Effector memory CD4-positive, alpha-beta T cell (primary cell): ENCODE measurements at regions not wholly inside any gene's neighbourhood (a gene's known extent, or its start where the extent isn't known, plus 50 kb on each side); places are given as distances from the start of the nearest gene placed in this dataset.
A peak's percentile ranks its signal among the peaks of the same experiment; 100 is the strongest.

ENCODE experiments used
- DNase-seq, 3 donors: peaks; one replicate each; pipeline ENCODE4 v3.0.0-alpha.2; 2020
- H3K27ac ChIP-seq: 2 replicates; pipeline ENCODE4 v1.7.0; 2013; ENCODE audit warnings: mild to moderate bottlenecking, low read length, moderate library complexity; ENCODE audit not compliant: insufficient read depth, poor library complexity, severe bottlenecking
- H3K27me3 ChIP-seq: replicated peaks from 2 replicates; pipeline ENCODE4 v1.7.0; 2013; ENCODE audit warnings: mild to moderate bottlenecking, low read length; ENCODE audit not compliant: insufficient read depth, control insufficient read depth, poor library complexity, severe bottlenecking
- H3K36me3 ChIP-seq: 2 replicates; pipeline ENCODE4 v1.7.0; 2013; ENCODE audit warnings: mild to moderate bottlenecking, low read length, moderate library complexity; ENCODE audit not compliant: control insufficient read depth, insufficient read depth
- H3K4me1 ChIP-seq: 2 replicates; pipeline ENCODE4 v1.7.0; 2013; ENCODE audit warnings: low read length, mild to moderate bottlenecking; ENCODE audit not compliant: control insufficient read depth, insufficient read depth, poor library complexity, severe bottlenecking
- H3K4me3 ChIP-seq: 2 replicates; pipeline ENCODE4 v1.7.0; 2013; ENCODE audit warnings: low read length, low read depth, mild to moderate bottlenecking; ENCODE audit not compliant: insufficient read depth, poor library complexity, severe bottlenecking
- H3K9me3 ChIP-seq: 2 replicates; pipeline ENCODE4 v1.7.0; 2013; ENCODE audit warnings: mild to moderate bottlenecking, low read length, moderate library complexity; ENCODE audit not compliant: control insufficient read depth

DNA sequence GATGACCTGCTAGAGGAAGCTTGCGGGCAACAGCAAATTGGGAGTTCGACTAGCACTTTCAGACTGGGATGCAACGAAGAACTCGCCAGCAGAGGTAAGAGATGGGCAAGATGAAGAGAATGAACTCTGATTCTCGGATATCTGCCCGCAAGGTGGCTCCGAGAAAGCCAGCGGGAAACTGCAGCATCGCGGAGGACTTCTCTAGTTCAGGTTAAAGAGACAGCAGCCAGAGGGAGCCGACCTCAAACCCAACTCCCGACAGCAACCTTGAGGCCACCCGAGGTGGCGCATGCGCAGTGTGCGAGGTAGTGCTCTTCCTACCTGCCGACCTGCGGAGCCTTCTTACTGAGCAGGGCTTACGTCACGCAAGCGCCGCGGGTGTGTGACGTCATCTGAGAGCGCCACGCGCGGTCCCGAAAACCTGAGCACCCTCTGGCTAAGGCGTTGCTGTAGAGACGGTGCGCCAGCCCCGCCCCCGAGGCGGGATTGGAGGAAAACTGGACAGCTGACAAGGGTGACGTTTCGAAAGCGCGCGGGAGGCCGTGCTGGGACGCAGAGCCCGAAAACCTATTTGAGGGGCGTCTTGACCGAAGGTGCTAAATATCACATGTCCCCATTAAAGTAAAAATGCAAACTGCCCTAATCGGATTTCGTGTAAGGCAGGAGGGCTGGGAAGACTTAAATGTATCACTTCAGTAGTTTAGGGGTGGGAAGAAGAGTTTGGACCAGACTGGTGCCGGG, 110.5 kb upstream of the SLC25A33 start:
- H3K36me3 ChIP-seq, result no peaks in the 10 kb centered on the region
- peak; percentile 99 for DNase-seq
- H3K4me3 ChIP-seq, result peak overlapping the region; percentile 59
- H3K27me3 ChIP-seq, result no peaks in the 10 kb centered on the region
- peaks cover 33% of the 10 kb centered on the region for H3K4me1 ChIP-seq
- peak overlapping the region; percentile 81 for H3K27ac ChIP-seq
- H3K9me3 ChIP-seq, result no peaks in the 10 kb centered on the region

- Histone ChIP-seq H3K4me3 (peak overlapping the region; percentile 59), H3K27me3 (no peaks in the 10 kb centered on the region), H3K36me3 (no peaks in the 10 kb centered on the region), H3K9me3 (no peaks in the 10 kb centered on the region), H3K27ac (peak overlapping the region; percentile 81), H3K4me1 (peaks cover 33% of the 10 kb centered on the region)
- no peak for DNase-seq
Observed at GRCh38 chr1:9429342-9429711, 109.9 kb upstream of the SLC25A33 start.

- no peak for DNase-seq
- Histone ChIP-seq H3K27me3 (no peaks in the 10 kb centered on the region), H3K36me3 (no peaks in the 10 kb centered on the region), H3K4me1 (peaks cover 1% of the 10 kb centered on the region), H3K4me3 (no peak overlapping the region), H3K27ac (no peak overlapping the region), H3K9me3 (no peaks in the 10 kb centered on the region)
Observed at GRCh38 chr1:9434247-9435152, 104.8 kb upstream of the SLC25A33 start.

GRCh38 chr1:9435153-9435636, 104.1 kb upstream of the SLC25A33 start:
- Histone ChIP-seq H3K4me3 (no peak overlapping the region), H3K36me3 (no peaks in the 10 kb centered on the region), H3K4me1 (no peaks in the 10 kb centered on the region), H3K27me3 (no peaks in the 10 kb centered on the region), H3K27ac (no peak overlapping the region), H3K9me3 (no peaks in the 10 kb centered on the region)
- no peak for DNase-seq

- H3K9me3 ChIP-seq, result no peaks in the 10 kb centered on the region
- H3K36me3 ChIP-seq, result no peaks in the 10 kb centered on the region
- H3K4me3 ChIP-seq, result no peak overlapping the region
- H3K27me3 ChIP-seq, result no peaks in the 10 kb centered on the region
- no peak for DNase-seq
- no peaks in the 10 kb centered on the region for H3K4me1 ChIP-seq
- no peak overlapping the region for H3K27ac ChIP-seq
Observed at GRCh38 chr1:9435854-9436640, 103.2 kb upstream of the SLC25A33 start.

DNA sequence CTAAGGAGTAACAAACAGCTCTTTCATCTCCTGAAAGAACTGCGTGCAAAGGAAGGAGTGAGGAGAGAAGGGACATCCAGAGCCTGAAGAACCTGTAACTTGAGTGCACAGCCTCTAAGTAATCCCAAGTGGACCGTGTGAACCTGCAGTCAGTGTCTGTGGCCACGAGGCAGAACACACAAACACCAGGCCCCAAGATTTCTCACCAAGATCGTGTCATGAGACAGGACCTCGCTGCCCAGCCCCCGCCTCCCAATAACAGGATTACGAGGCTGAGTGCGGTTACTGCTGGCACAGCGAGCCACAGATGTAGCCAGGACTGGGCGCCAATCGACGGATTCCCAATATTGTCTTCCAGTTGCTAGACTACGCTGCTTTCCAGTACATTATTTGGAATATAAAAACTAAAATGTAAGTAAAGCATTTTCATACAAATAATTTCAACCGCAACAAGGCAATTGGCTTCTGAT, 101.3 kb upstream of the SLC25A33 start:
- H3K27ac ChIP-seq, result no peak overlapping the region
- no peaks in the 10 kb centered on the region for H3K36me3 ChIP-seq
- DNase-seq, result no peak
- H3K4me1 ChIP-seq, result no peaks in the 10 kb centered on the region
- no peaks in the 10 kb centered on the region for H3K27me3 ChIP-seq
- no peak overlapping the region for H3K4me3 ChIP-seq
- no peaks in the 10 kb centered on the region for H3K9me3 ChIP-seq

DNA sequence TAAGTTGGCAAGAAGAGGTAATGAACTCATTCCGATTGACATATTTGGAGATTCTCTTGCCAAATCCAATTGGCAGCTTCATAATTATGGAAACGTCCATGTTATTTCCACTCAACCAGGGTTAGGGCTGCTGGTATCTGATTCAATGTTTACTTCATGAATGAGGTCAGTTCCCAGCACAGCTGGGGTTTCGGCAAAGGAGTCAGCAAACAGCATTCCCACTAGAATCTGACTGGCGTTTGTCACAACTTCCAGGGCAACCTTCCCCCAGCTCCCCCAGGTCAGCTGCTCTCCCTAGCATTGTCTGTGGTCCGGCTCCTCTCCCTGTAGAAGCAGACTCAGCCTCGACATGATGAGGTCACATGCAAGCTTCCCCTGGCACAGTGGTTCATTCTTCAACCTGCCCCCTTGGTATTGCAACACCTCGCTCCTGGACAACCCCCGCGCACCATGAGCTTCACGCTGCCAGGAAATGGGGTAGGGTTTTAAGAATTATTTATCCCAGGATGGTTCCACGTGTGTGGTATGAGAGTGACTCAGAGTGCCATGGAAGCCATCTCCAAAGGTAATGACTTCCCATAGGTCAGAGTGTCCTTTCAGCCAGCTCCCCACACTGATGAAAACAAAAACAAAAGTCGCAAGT, 100.7 kb upstream of the SLC25A33 start:
- Histone ChIP-seq H3K9me3 (no peaks in the 10 kb centered on the region), H3K4me1 (no peaks in the 10 kb centered on the region), H3K36me3 (no peaks in the 10 kb centered on the region), H3K27ac (no peak overlapping the region), H3K4me3 (no peak overlapping the region), H3K27me3 (no peaks in the 10 kb centered on the region)
- DNase-seq, result no peak

DNA sequence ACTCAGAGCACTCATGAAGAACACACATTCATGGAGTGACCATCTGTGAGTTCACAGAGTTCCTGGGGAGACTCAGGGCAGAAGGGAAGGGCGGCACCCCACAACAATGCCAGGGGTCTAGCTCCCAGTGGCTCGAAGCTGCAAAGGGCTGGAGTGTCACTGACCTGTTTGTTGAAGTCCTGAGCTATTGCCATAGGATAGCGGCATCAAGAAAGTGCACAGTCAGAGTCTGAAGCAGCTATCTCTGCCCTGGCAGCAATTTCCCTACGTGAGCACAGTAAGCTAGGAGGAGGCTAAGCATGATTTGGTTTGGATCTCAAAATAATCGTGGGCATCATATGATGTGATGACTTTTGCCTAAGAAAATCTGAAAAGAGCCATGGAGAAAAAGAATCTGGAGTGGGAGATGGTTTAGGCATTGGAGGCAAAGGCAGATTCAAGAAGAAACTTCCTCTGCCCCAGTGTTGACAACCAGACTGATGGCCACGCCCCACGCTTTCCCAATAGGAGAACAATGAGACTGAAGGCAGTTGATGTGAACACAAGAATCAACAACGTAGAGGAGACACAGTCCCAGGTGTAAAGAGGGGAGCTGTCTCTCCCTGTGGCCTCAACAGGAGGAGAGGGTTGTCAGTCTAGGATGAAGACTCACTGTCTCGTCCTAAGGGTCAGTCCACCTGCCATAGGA, 100.0 kb upstream of the SLC25A33 start:
- Histone ChIP-seq H3K4me3 (no peak overlapping the region), H3K36me3 (no peaks in the 10 kb centered on the region), H3K4me1 (no peaks in the 10 kb centered on the region), H3K27me3 (no peaks in the 10 kb centered on the region), H3K27ac (no peak overlapping the region), H3K9me3 (no peaks in the 10 kb centered on the region)
- no peak for DNase-seq

- Histone ChIP-seq H3K27ac (no peak overlapping the region), H3K36me3 (no peaks in the 10 kb centered on the region), H3K9me3 (no peaks in the 10 kb centered on the region), H3K27me3 (no peaks in the 10 kb centered on the region), H3K4me3 (no peak overlapping the region), H3K4me1 (no peaks in the 10 kb centered on the region)
- DNase-seq, result no peak
Observed at GRCh38 chr1:9440261-9440660, 99.0 kb upstream of the SLC25A33 start.
